Activated naive CD8-positive, alpha-beta T cell treated with anti-CD3 and anti-CD28 coated beads, Interleukin-2, amount 50 U/mL, for 16 hours (primary cell): ENCODE measurements at regions not wholly inside any gene's neighbourhood (a gene's known extent, or its start where the extent isn't known, plus 50 kb on each side); places are given as distances from the start of the nearest gene placed in this dataset.

Source experiments
- DNase-seq: peaks from one replicate; pipeline ENCODE4 v3.0.0-alpha.2; 2020; ENCODE audit warnings: low read depth, low spot score

GRCh38 chr22:49623176-49623575 is 204.5 kb downstream of the BRD1 start:
- no peak for DNase-seq

- DNase-seq: no peak
These were observed 205.2 kb downstream of the BRD1 start for GRCh38 chr22:49622241-49623105.

GRCh38 chr22:49621601-49622210 is 206.0 kb downstream of the BRD1 start:
- no peak for DNase-seq

- DNase-seq: no peak
These were observed 207.0 kb downstream of the BRD1 start for GRCh38 chr22:49620666-49621065.

GRCh38 chr22:49620003-49620556 is 207.6 kb downstream of the BRD1 start:
- DNase-seq: no peak

- DNase-seq: no peak
These were observed 208.4 kb downstream of the BRD1 start for GRCh38 chr22:49619301-49619700.

- no peak for DNase-seq
These were observed 209.1 kb downstream of the BRD1 start for GRCh38 chr22:49618677-49618953.

GRCh38 chr22:49617866-49618676 is 209.6 kb downstream of the BRD1 start:
- DNase-seq: no peak

- no peak for DNase-seq
These were observed 210.4 kb downstream of the BRD1 start for GRCh38 chr22:49617264-49617663.

GRCh38 chr22:49616356-49617231 is 211.1 kb downstream of the BRD1 start:
- no peak for DNase-seq

- DNase-seq: no peak
These were observed 212.4 kb downstream of the BRD1 start for GRCh38 chr22:49614966-49615965.

- no peak for DNase-seq
These were observed 214.0 kb downstream of the BRD1 start for GRCh38 chr22:49613511-49614270.

GRCh38 chr22:49613108-49613507 is 214.6 kb downstream of the BRD1 start:
- DNase-seq: no peak

- DNase-seq: no peak
These were observed 218.3 kb downstream of the BRD1 start for GRCh38 chr22:49609207-49609876.

GRCh38 chr22:49608660-49609059 is 219.0 kb downstream of the BRD1 start:
- DNase-seq: no peak

GRCh38 chr22:49608228-49608627 is 219.4 kb downstream of the BRD1 start:
- no peak for DNase-seq

- DNase-seq: no peak
These were observed 219.9 kb downstream of the BRD1 start for GRCh38 chr22:49607821-49608220.

- DNase-seq: no peak
These were observed 220.9 kb downstream of the BRD1 start for GRCh38 chr22:49606562-49607290.
